ENCODE measurements at regions not wholly inside any gene's neighbourhood (a gene's known extent, or its start where the extent isn't known, plus 50 kb on each side); places are given as distances from the start of the nearest gene placed in this dataset.

GRCh38 chr13:64441740-64442139 is 2788.4 kb downstream of the PCDH9 start:
- Histone ChIP-seq H4K91ac (ENCODE audit: insufficient read depth, low read depth, low read length) (no peak overlapping the region), H3K27me3 (ENCODE audit: control insufficient read depth, insufficient read depth, low read length) (no peaks in the 10 kb centered on the region), H3K27ac (ENCODE audit: insufficient read depth, low read length) (no peak overlapping the region), H3K4me3 (ENCODE audit: insufficient read depth, low read depth, low read length) (no peak overlapping the region), H2BK120ac (ENCODE audit: low read depth, low read length) (no peak overlapping the region), H3K14ac (replicated peaks; ENCODE audit: low read depth, low read length) (no peak overlapping the region), H3K36me3 (ENCODE audit: control insufficient read depth, insufficient read depth, low read length) (no peaks in the 10 kb centered on the region), H3K56ac (ENCODE audit: extremely low read depth, insufficient read depth, low read length) (no peak overlapping the region), H4K5ac (ENCODE audit: low read depth, low read length) (no peak overlapping the region), H4K8ac (ENCODE audit: low read depth in 2 of 2, low read length in 2 of 2) (no peak overlapping the region), H3K23ac (ENCODE audit: low read depth, low read length) (no peak overlapping the region), H3K4me2 (ENCODE audit: low read depth, low read length) (no peak overlapping the region), H3K4me1 (ENCODE audit: control insufficient read depth, insufficient read depth, low read length) (no peaks in the 10 kb centered on the region), H2AK9ac (replicated peaks; ENCODE audit: low read depth, low read length, poor library complexity) (no peak overlapping the region), H3K18ac (ENCODE audit: low read depth, low read length) (no peak overlapping the region), H4K20me1 (ENCODE audit: insufficient read depth, low read length) (no peaks in the 10 kb centered on the region), H3K79me1 (ENCODE audit: low read depth in 1 of 2, low read length in 2 of 2) (no peaks in the 10 kb centered on the region), H3K9ac (ENCODE audit: low read depth, low read length) (no peak overlapping the region), H3K4ac (ENCODE audit: low read depth, low read length) (no peak overlapping the region), H3K9me1 (ENCODE audit: insufficient read depth, low read length) (no peaks in the 10 kb centered on the region), H2BK20ac (ENCODE audit: low read depth, low read length) (no peak overlapping the region), H2AK5ac (ENCODE audit: low read depth, low read length) (no peak overlapping the region), H2BK5ac (ENCODE audit: low read depth, low read length, poor library complexity, severe bottlenecking) (no peak overlapping the region), H2BK15ac (ENCODE audit: low read depth, low read length) (no peak overlapping the region), H3K9me3 (ENCODE audit: control insufficient read depth, insufficient read depth, low read length) (no peaks in the 10 kb centered on the region), H2AFZ (replicated peaks; ENCODE audit: low read length, poor library complexity) (no peak overlapping the region)
- no TSS peak for BruUV-seq (replicated peaks)
- ChIA-PET POLR2A (ENCODE audit: unreplicated experiment) (no interaction called here), CTCF (no interaction called here)
- dilution Hi-C loops (cut with HindIII; ENCODE audit: low sequenced_read_pairs, unreplicated experiment) (no loop called here), in situ Hi-C loops (cut with MboI; ENCODE audit: low sequenced_read_pairs) (no loop called here), intact Hi-C loops (cut with micrococcal nuclease) (no loop called here)
- TF ChIP-seq USF2 (IDR thresholded peaks at IDR 0.05; ENCODE audit: low read depth, low read length) (no peak), MXI1 (IDR thresholded peaks at IDR 0.05; ENCODE audit: borderline replicate concordance, low read depth, low read length) (no peak), POLR2A (IDR thresholded peaks at IDR 0.05; ENCODE audit: low read depth, low read length) (no peak), ELK1 (IDR thresholded peaks at IDR 0.05; ENCODE audit: borderline replicate concordance, low read depth, low read length) (no peak)
- no peak for ATAC-seq (ENCODE audit: low read depth)
- WGBS, 2 experiments (ENCODE audit: extremely low coverage in 2 of 2, insufficient read length in 1 of 2): no CpG with 5 or more reads among the region's 1 CpG
- no peak for DNase-seq
